SK-N-SH (cell line): ENCODE measurements at regions not wholly inside any gene's neighbourhood (a gene's known extent, or its start where the extent isn't known, plus 50 kb on each side); places are given as distances from the start of the nearest gene placed in this dataset.
A peak's percentile ranks its signal among the peaks of the same experiment; 100 is the strongest.

ENCODE experiments used
- CTCF ChIP-seq: fragments of 200-600 bp; sonication (generic); IDR thresholded peaks from 2 replicates; pipeline ENCODE4 v1.6.1; 2017; ENCODE audit warnings: antibody characterized with exemption, mild to moderate bottlenecking, moderate library complexity
- GATA2 ChIP-seq: sonication (generic); formaldehyde crosslinking; IDR thresholded peaks from 2 replicates; pipeline ENCODE4 v1.5.0; 2020; ENCODE audit warnings: mild to moderate bottlenecking, missing genetic modification reagents
- JUND ChIP-seq: IDR thresholded peaks from 2 replicates; pipeline ENCODE4 v1.4.0; 2012
- MAX ChIP-seq: IDR thresholded peaks from 2 replicates; pipeline ENCODE4 v1.4.0; 2012; ENCODE audit warnings: low read depth
- POLR2AphosphoS5 ChIP-seq: IDR thresholded peaks from 2 replicates; pipeline ENCODE4 v1.6.1; 2012; ENCODE audit warnings: low read depth, low read length
- RAD21 ChIP-seq: IDR thresholded peaks from 2 replicates; pipeline ENCODE4 v1.6.1; 2012; ENCODE audit warnings: mild to moderate bottlenecking, low read length
- REST ChIP-seq: IDR thresholded peaks from 2 replicates; pipeline ENCODE4 v1.6.1; 2012; ENCODE audit warnings: mild to moderate bottlenecking, low read depth, low read length, moderate library complexity
- SIN3A ChIP-seq: IDR thresholded peaks from 2 replicates; pipeline ENCODE4 v1.6.1; 2012; ENCODE audit warnings: low read depth, mild to moderate bottlenecking, low read length, moderate library complexity, borderline replicate concordance

GRCh38 chr5:89584339-89584956 lies 701.5 kb upstream of the MEF2C start:
- TF ChIP-seq CTCF (no peak), JUND (peak; percentile 49), GATA2 (no peak), RAD21 (no peak), SIN3A (no peak), MAX (no peak), REST (no peak), POLR2AphosphoS5 (no peak)
